Ascending aorta (tissue), 2 donors: ENCODE measurements at regions not wholly inside any gene's neighbourhood (a gene's known extent, or its start where the extent isn't known, plus 50 kb on each side); places are given as distances from the start of the nearest gene placed in this dataset.

Source experiments
- DNase-seq, 2 donors: peaks; one replicate each; pipeline ENCODE4 v3.0.0-alpha.2; 2019; ENCODE audit warnings: low spot score in 2 of 2
- H3K27ac ChIP-seq, 2 donors: fragments of 200-600 bp; sonication (generic); one replicate each; pipeline ENCODE4 v1.5.1; 2016 to 2017; ENCODE audit warnings: mild to moderate bottlenecking in 1 of 2
- H3K27me3 ChIP-seq: fragments of 200-600 bp; sonication (generic); one replicate; pipeline ENCODE4 v1.5.1; 2017
- H3K36me3 ChIP-seq, 2 donors: fragments of 200-600 bp; sonication (generic); one replicate each; pipeline ENCODE4 v1.5.1; 2016
- H3K4me1 ChIP-seq, 2 donors: fragments of 200-600 bp; sonication (generic); one replicate each; pipeline ENCODE4 v1.5.1; 2016 to 2017; ENCODE audit warnings: mild to moderate bottlenecking in 1 of 2
- H3K4me3 ChIP-seq, 2 donors: fragments of 200-600 bp; sonication (generic); one replicate each; pipeline ENCODE4 v1.5.1; 2016 to 2017; ENCODE audit warnings: mild to moderate bottlenecking in 1 of 2
- H3K9me3 ChIP-seq, 2 donors: fragments of 200-600 bp; sonication (generic); one replicate each; pipeline ENCODE4 v1.5.1; 2016
- CTCF ChIP-seq, 3 experiments: fragments of 200-600 bp in 2 of 3; fragments of 450-650 bp in 1 of 3; sonication (generic) in 2 of 3; IDR thresholded peaks; one replicate each; pipeline ENCODE4 v1.5.1; 2016 to 2019; ENCODE audit warnings: antibody characterized with exemption in 3 of 3, mild to moderate bottlenecking in 1 of 3, moderate library complexity in 1 of 3
- intact Hi-C: fragments of 100-400 bp; cut with DNase I; formaldehyde crosslinking; loops from one replicate; pipeline ENCODE4 v1.15.1; 2023

- Histone ChIP-seq H3K27ac (no peak overlapping the region), H3K4me1 (no peaks in the 10 kb centered on the region), H3K4me3 (no peak overlapping the region), H3K9me3 (no peaks in the 10 kb centered on the region), H3K36me3 (no peaks in the 10 kb centered on the region), H3K27me3 (no peaks in the 10 kb centered on the region)
- no peak for DNase-seq
- intact Hi-C loops, result no loop called here
- no peak for TF ChIP-seq CTCF (IDR thresholded peaks at IDR 0.05)
These were observed 256.1 kb upstream of the SMARCA2 start for GRCh38 chr9:1759009-1759408.

DNA sequence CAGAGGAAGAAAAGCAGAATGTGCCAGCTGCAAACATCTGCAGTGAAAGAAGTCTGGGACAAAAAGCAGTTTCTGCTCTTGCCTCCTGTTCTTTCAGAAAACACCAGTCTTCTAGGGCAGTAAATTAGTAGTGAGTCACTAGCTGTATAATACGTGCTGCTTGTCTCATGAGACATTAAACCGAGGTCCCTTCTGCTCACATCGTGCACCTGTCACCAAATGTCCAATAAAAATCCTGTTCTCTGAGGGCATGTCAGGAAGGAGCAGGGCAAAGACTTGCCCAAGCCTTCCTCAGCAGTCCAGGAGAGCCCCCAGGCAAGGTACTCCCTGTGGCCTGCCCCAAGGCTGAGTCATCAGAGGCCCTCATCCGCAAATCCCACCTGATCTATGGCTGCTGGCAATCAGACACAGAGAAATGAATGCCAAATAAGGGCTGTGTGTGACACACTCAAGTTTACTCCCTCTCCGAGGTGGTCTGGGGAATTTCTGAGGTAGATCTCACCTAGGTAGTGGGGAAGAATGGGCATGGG is 255.3 kb upstream of the SMARCA2 start:
- H3K4me1 ChIP-seq, result no peaks in the 10 kb centered on the region
- no peaks in the 10 kb centered on the region for H3K9me3 ChIP-seq
- DNase-seq, result no peak
- no peak overlapping the region for H3K27ac ChIP-seq
- H3K4me3 ChIP-seq, result no peak overlapping the region
- H3K36me3 ChIP-seq, result no peaks in the 10 kb centered on the region
- H3K27me3 ChIP-seq, result no peaks in the 10 kb centered on the region
- no peak for TF ChIP-seq CTCF (IDR thresholded peaks at IDR 0.05)
- intact Hi-C loops, result no loop called here

- H3K4me3 ChIP-seq, result no peak overlapping the region
- no peaks in the 10 kb centered on the region for H3K4me1 ChIP-seq
- intact Hi-C loops, result no loop called here
- no peak for TF ChIP-seq CTCF (IDR thresholded peaks at IDR 0.05)
- no peak for DNase-seq
- no peaks in the 10 kb centered on the region for H3K36me3 ChIP-seq
- no peaks in the 10 kb centered on the region for H3K27me3 ChIP-seq
- no peaks in the 10 kb centered on the region for H3K9me3 ChIP-seq
- no peak overlapping the region for H3K27ac ChIP-seq
These were observed 253.3 kb upstream of the SMARCA2 start for GRCh38 chr9:1761807-1762206.

- Histone ChIP-seq H3K36me3 (no peaks in the 10 kb centered on the region), H3K4me1 (no peaks in the 10 kb centered on the region), H3K27ac (no peak overlapping the region), H3K4me3 (no peak overlapping the region), H3K9me3 (no peaks in the 10 kb centered on the region), H3K27me3 (no peaks in the 10 kb centered on the region)
- no peak for DNase-seq
- TF ChIP-seq CTCF (IDR thresholded peaks at IDR 0.05), result no peak
- intact Hi-C loops, result no loop called here
These were observed 249.1 kb upstream of the SMARCA2 start for GRCh38 chr9:1766042-1766441.

GRCh38 chr9:1768561-1768960 is 246.6 kb upstream of the SMARCA2 start:
- no peak for DNase-seq
- Histone ChIP-seq H3K36me3 (no peaks in the 10 kb centered on the region), H3K27me3 (no peaks in the 10 kb centered on the region), H3K27ac (no peak overlapping the region), H3K4me3 (no peak overlapping the region), H3K4me1 (no peaks in the 10 kb centered on the region), H3K9me3 (no peaks in the 10 kb centered on the region)
- intact Hi-C loops, result no loop called here
- TF ChIP-seq CTCF (IDR thresholded peaks at IDR 0.05), result no peak
